Activated CD4-positive, alpha-beta T cell treated with anti-CD3 and anti-CD28 coated beads for 36 hours (primary cell): ENCODE measurements at regions not wholly inside any gene's neighbourhood (a gene's known extent, or its start where the extent isn't known, plus 50 kb on each side); places are given as distances from the start of the nearest gene placed in this dataset.
"Not testable (repeated sequence)": the region's sequence is repeated elsewhere in the genome, so short reads cannot be mapped to it uniquely, and the experiment has no call there.

Source experiments
- ATAC-seq: fragments of 200-7000 bp; cut with Tn5 transposase; one replicate; pipeline ENCODE4 v1.10.0; 2021; ENCODE audit warnings: mild to moderate bottlenecking, moderate library complexity
- CTCF ChIA-PET: fragments of 350-600 bp; sonication (Branson Sonifier 250); formaldehyde crosslinking; loops from one replicate; lab custom pipeline; 2021; ENCODE audit warnings: antibody characterized with exemption; lab: Charles Lee
- POLR2A ChIA-PET: fragments of 350-600 bp; sonication (Branson Sonifier 250); formaldehyde crosslinking; loops from one replicate; lab custom pipeline; 2021; ENCODE audit warnings: antibody characterized with exemption, inconsistent platforms; lab: Charles Lee
- DNase-seq: peaks from one replicate; pipeline ENCODE4 v3.0.0-alpha.2; 2020
- H3K27ac Mint-ChIP-seq: one replicate; pipeline ENCODE4 v1.8.0; 2021; ENCODE audit warnings: mixed read lengths
- H3K27me3 Mint-ChIP-seq: one replicate; pipeline ENCODE4 v1.8.0; 2021; ENCODE audit warnings: mixed read lengths
- H3K36me3 Mint-ChIP-seq: one replicate; pipeline ENCODE4 v1.8.0; 2021; ENCODE audit warnings: low read depth, mixed read lengths
- H3K4me1 Mint-ChIP-seq: one replicate; pipeline ENCODE4 v1.8.0; 2021; ENCODE audit warnings: mixed read lengths
- H3K4me3 Mint-ChIP-seq: one replicate; pipeline ENCODE4 v1.8.0; 2021; ENCODE audit warnings: mild to moderate bottlenecking, moderate library complexity, mixed read lengths
- H3K9me3 Mint-ChIP-seq: one replicate; pipeline ENCODE4 v1.8.0; 2021; ENCODE audit warnings: low read depth, mixed read lengths
- intact Hi-C, 2 experiments: fragments of 100-400 bp; cut with DNase I in 1 of 2; cut with micrococcal nuclease in 1 of 2; formaldehyde crosslinking; loops; one replicate each; pipeline versions ENCODE4 v1.14.2 to v1.15.1; 2022 to 2024; cut with DNase I, micrococcal nuclease

DNA sequence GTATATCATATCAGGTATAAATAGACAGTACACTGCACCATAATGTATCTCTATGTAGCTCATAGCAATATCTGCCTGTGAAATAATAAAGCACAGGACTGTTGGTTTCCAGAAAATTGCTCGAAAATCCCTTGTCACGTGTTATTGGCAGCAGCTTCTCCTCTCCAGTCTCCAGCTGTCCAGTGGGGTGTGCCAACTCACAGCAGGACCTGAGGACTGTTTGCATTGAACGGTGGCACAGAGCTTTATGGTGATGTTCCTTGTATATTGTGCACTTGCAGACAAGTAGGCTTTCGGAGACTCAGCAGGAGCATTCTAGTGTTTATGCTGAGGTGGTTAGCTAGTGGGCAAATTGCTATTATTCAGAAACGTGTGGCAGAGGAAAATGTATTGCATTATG is 182.2 kb upstream of the ATP5MC3 start:
- Mint-ChIP-seq H3K9me3 (no peaks in the 10 kb centered on the region), H3K36me3 (no peaks in the 10 kb centered on the region), H3K4me3 (no peak overlapping the region), H3K27me3 (peaks cover 12% of the 10 kb centered on the region), H3K4me1 (no peaks in the 10 kb centered on the region), H3K27ac (no peak overlapping the region)
- CTCF ChIA-PET: interaction anchor here (0.6 to 2.5 kb wide), 3 partner anchors 10 to 765 kb away, joined by 3 to 9 read pairs (median 4); no protein-coding TSS in a partner anchor
- ATAC-seq (no peak), DNase-seq (no peak)
- intact Hi-C loops: no loop called here
- POLR2A ChIA-PET: no interaction called here

DNA sequence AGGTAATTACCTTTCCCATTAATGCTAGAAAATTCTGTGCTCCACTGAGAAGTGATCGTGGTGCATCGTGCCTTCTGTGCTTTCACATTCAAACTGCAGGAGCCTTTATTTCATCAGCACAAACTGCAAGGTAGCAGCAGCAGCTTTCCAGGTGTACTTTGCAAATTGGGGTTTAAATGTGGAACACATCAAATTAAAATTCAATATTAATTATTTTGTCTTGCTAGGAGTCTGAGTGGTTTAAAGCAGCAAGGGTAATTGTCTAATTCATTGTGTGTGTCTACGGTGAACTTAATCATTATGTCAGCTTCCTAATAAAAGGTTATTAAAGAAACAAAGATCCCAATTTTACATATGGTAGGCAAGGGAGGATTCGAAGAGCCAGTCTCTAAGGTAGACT is 180.8 kb upstream of the ATP5MC3 start:
- H3K27me3 Mint-ChIP-seq: peaks cover 14% of the 10 kb centered on the region
- DNase-seq (no peak), ATAC-seq (no peak)
- H3K27ac Mint-ChIP-seq: no peak overlapping the region
- H3K4me3 Mint-ChIP-seq: no peak overlapping the region
- no peaks in the 10 kb centered on the region for H3K9me3 Mint-ChIP-seq
- POLR2A ChIA-PET: no interaction called here
- intact Hi-C loops: no loop called here
- H3K4me1 Mint-ChIP-seq: no peaks in the 10 kb centered on the region
- CTCF ChIA-PET: interaction anchor here (0.5 to 2.5 kb wide), 3 partner anchors 8 to 734 kb away, joined by 3 to 9 read pairs (median 4); no protein-coding TSS in a partner anchor
- H3K36me3 Mint-ChIP-seq: no peaks in the 10 kb centered on the region

DNA sequence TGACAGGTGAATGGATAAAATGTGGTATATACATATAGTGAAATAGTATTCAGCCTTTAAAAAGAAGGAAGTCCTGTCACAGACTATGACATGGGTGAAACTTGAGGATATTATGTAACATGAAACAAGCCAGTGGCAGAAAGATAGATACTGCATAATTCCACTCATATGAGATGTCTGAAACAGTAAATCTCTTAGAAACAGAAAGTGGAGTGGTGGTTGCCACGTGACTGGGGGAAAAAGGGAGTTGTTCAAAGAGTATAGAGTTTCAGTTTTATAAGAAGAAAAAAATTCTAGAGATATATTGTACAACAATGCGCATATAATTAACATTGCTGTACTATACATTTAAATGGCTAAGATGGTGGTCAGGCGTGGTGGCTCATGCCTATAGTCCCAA is 178.2 kb upstream of the ATP5MC3 start:
- H3K27ac Mint-ChIP-seq: no peak overlapping the region
- no peaks in the 10 kb centered on the region for H3K36me3 Mint-ChIP-seq
- no peak overlapping the region for H3K4me3 Mint-ChIP-seq
- no peak for ATAC-seq
- intact Hi-C loops: no loop called here
- DNase-seq: no peak
- H3K4me1 Mint-ChIP-seq: no peaks in the 10 kb centered on the region
- ChIA-PET CTCF (no interaction called here), POLR2A (no interaction called here)
- peaks cover 8% of the 10 kb centered on the region for H3K27me3 Mint-ChIP-seq
- H3K9me3 Mint-ChIP-seq: no peaks in the 10 kb centered on the region

DNA sequence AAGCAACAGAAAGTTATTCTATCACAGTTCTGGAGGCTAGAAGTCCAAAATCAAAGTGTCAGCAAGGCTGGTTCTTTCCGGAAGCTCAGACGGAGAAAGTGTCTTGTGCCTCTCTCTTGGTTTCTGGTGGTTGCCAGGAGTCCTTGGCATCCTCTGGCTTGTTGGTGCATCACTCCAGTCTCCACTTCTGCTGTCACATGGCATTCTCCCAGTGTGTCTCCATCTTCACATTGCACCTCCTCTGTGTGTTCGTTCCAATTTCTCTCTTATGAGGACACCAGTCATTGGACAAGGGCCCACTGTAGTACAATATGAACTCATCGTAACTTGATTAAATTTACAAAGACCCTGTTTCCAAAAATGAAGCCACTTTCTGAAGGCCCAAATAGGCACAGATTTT is 175.4 kb upstream of the ATP5MC3 start:
- Mint-ChIP-seq H3K9me3 (no peaks in the 10 kb centered on the region), H3K27me3 (peaks cover 19% of the 10 kb centered on the region), H3K27ac (no peak overlapping the region), H3K4me3 (no peak overlapping the region), H3K4me1 (no peaks in the 10 kb centered on the region), H3K36me3 (no peaks in the 10 kb centered on the region)
- CTCF ChIA-PET: interaction anchor here (0.8 kb wide), 1 partner anchor 82 kb away, joined by 5 read pairs; no protein-coding TSS in a partner anchor
- POLR2A ChIA-PET: no interaction called here
- intact Hi-C loops: no loop called here
- DNase-seq (no peak), ATAC-seq (no peak)

DNA sequence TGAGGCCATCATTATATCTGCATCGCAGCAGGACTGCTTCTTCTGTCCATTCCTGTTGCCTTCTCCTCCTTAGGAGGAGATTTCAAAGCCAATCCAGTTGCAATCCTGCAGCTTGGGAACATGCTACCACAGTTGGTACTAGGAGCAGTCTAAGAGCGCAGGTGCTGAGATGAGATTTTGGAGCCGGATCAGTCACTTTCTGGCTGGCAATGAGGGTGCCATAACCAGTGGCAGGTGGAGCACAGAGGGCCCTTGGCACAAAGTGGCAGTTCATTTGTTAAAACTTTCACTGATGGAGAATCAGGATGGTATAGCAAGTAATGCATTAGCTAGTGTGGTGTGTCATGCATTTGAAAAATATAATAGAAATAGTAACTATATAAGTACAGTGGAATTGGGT is 173.7 kb upstream of the ATP5MC3 start:
- POLR2A ChIA-PET: interaction anchor here (0.5 kb wide), 1 partner anchor 674 kb away, joined by 3 read pairs; no protein-coding TSS in a partner anchor
- ATAC-seq (no peak), DNase-seq (no peak)
- H3K27me3 Mint-ChIP-seq: peaks cover 23% of the 10 kb centered on the region
- CTCF ChIA-PET: interaction anchor here (0.7 to 1.4 kb wide), 2 partner anchors 12 to 693 kb away, joined by 3 to 4 read pairs; no protein-coding TSS in a partner anchor
- H3K4me1 Mint-ChIP-seq: no peaks in the 10 kb centered on the region
- H3K36me3 Mint-ChIP-seq: no peaks in the 10 kb centered on the region
- intact Hi-C loops: no loop called here
- no peak overlapping the region for H3K27ac Mint-ChIP-seq
- H3K4me3 Mint-ChIP-seq: no peak overlapping the region
- H3K9me3 Mint-ChIP-seq: no peaks in the 10 kb centered on the region

DNA sequence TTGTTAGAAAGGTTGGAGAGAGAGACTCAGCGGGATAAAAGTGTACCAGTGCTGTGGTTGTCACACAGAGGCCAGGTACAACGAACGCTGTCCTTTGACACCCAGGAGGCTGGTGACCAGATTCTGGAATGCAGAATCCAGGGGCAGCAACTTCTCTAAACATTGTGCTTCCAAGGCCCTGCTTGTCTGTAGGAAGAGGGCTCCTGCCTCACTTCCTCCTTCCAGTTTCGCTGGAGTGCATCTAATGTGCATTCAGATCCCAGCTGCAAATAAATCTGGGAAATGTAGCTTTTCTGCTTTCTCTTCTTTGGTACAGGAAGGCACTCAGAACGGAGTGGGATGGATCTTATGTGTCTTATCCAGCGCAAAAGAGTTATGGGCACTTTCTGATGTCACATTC is 171.8 kb upstream of the ATP5MC3 start:
- Mint-ChIP-seq H3K9me3 (no peaks in the 10 kb centered on the region), H3K4me1 (no peaks in the 10 kb centered on the region), H3K36me3 (no peaks in the 10 kb centered on the region), H3K4me3 (no peak overlapping the region), H3K27ac (no peak overlapping the region), H3K27me3 (peaks cover 28% of the 10 kb centered on the region)
- POLR2A ChIA-PET: no interaction called here
- CTCF ChIA-PET: no interaction called here
- intact Hi-C loops: no loop called here
- no peak for ATAC-seq
- DNase-seq: no peak

DNA sequence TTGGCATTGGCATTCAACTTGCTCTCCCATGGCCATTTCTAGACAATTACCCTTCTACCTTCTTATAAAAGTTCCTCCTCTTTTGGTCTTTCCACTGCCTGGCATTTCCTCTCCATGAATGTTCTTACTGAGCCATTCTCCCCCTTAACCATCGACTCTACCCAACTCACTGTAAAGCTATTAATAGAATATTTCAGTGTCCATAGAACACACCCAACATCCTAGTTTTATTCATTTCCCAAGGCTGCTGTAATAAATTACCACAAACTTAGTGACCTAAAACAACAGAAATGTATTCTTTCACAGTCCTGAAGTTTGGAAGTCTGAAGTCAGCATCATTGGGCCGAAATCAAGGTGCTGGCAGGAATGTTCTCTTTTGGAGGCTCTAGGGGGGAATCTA is 170.0 kb upstream of the ATP5MC3 start:
- CTCF ChIA-PET: no interaction called here
- peaks cover 26% of the 10 kb centered on the region for H3K27me3 Mint-ChIP-seq
- H3K4me3 Mint-ChIP-seq: no peak overlapping the region
- H3K4me1 Mint-ChIP-seq: no peaks in the 10 kb centered on the region
- no peaks in the 10 kb centered on the region for H3K9me3 Mint-ChIP-seq
- POLR2A ChIA-PET: no interaction called here
- no peaks in the 10 kb centered on the region for H3K36me3 Mint-ChIP-seq
- intact Hi-C loops: no loop called here
- DNase-seq: no peak
- ATAC-seq: no peak
- no peak overlapping the region for H3K27ac Mint-ChIP-seq

DNA sequence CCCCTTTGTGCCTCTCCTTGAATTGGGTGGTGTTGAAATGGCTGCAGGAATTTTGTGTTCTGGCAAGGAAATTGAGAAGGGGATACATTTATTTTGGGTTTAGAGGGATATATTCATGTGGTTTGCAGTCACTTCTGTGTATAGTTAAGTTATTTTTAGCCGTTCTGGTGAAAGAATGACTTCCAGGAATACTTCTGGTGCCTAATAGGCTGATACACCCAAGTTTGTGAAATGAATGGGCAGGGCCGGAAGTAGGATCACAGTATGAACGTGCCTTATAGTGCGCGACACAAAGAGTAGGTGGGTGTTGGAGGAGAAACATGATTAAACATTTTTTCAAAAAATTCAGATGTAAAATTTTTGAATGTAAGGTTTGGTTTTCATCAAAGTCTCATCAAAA is 168.6 kb upstream of the ATP5MC3 start:
- no peaks in the 10 kb centered on the region for H3K4me1 Mint-ChIP-seq
- CTCF ChIA-PET: no interaction called here
- H3K27ac Mint-ChIP-seq: no peak overlapping the region
- ATAC-seq (no peak), DNase-seq (no peak)
- H3K36me3 Mint-ChIP-seq: no peaks in the 10 kb centered on the region
- H3K4me3 Mint-ChIP-seq: no peak overlapping the region
- no peaks in the 10 kb centered on the region for H3K9me3 Mint-ChIP-seq
- intact Hi-C loops: no loop called here
- peaks cover 25% of the 10 kb centered on the region for H3K27me3 Mint-ChIP-seq
- POLR2A ChIA-PET: no interaction called here

DNA sequence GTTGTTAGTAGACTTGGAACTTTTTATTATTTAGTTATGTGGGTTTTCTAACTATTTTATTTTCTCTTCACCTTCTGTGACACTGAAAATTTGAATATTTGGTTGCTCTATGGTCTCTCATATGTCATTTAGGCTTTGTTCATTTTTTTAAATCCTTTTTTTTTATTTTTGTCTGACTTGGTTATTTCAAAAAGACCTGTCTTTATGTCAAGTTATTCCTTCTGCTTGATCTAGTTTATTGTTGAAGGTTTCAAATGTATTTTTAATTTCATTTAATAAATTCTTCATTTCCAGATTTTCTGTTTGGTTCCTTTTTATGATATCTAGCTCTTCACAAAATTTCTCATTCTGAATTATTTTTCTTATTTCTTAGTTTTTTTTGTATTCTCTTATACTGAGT is 160.6 kb upstream of the ATP5MC3 start:
- Mint-ChIP-seq H3K36me3 (peaks cover 6% of the 10 kb centered on the region), H3K4me3 (no peak overlapping the region), H3K9me3 (peaks cover 18% of the 10 kb centered on the region), H3K4me1 (no peaks in the 10 kb centered on the region), H3K27ac (no peak overlapping the region), H3K27me3 (peaks cover 15% of the 10 kb centered on the region)
- ChIA-PET POLR2A (no interaction called here), CTCF (no interaction called here)
- intact Hi-C loops: no loop called here
- no peak for ATAC-seq
- no peak for DNase-seq

DNA sequence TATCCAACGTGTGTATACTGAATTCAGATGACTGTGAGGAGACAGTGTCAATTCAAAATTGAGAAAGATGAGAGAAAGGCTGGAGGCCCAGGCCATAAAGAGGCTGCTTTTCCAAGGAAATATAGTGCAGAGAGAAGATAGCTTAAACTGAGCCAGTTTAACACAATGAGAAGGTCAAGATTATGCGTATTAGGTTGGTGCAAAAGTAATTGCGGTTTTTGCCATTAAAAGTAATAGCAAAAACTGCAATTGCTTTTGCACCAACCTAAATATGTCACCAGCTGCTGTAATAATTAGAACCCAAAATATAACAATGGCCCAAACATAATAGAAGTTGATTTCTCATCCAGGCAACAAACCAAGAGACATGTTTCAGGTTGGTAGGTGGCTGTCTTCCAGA is 148.7 kb upstream of the ATP5MC3 start:
- no peaks in the 10 kb centered on the region for H3K4me1 Mint-ChIP-seq
- POLR2A ChIA-PET: no interaction called here
- CTCF ChIA-PET: interaction anchor here (0.5 to 3.3 kb wide), 2 partner anchors 79 to 340 kb away, joined by 3 to 10 read pairs; no protein-coding TSS in a partner anchor
- ATAC-seq: no peak
- H3K9me3 Mint-ChIP-seq: peaks cover 12% of the 10 kb centered on the region
- no peak for DNase-seq
- H3K36me3 Mint-ChIP-seq: peaks cover under 1% of the 10 kb centered on the region
- intact Hi-C loops: no loop called here
- H3K27me3 Mint-ChIP-seq: no peaks in the 10 kb centered on the region
- H3K27ac Mint-ChIP-seq: no peak overlapping the region
- no peak overlapping the region for H3K4me3 Mint-ChIP-seq

DNA sequence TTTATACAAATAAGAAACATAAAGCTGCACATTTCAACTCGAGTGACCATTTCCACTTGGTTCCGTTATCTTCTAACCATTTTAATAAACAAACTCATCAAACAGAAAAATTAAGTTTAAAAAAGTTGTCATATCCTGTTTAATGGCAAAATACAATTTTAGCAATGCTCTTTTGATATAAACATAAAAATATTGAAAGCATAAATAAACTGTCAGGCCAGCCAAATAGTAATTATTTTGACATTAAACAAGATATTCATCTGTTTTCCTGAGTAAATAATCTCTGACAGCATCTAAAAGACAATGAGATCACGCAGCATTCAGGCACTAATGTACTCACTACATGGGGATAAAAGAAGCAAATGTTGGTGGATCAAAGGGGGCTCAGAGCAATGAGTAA is 145.3 kb upstream of the ATP5MC3 start:
- H3K4me3 Mint-ChIP-seq: no peak overlapping the region
- H3K27ac Mint-ChIP-seq: no peak overlapping the region
- ChIA-PET CTCF (interaction anchor here (0.6 to 0.7 kb wide), 2 partner anchors 164 to 176 kb away, joined by 3 to 5 read pairs; no protein-coding TSS in a partner anchor), POLR2A (no interaction called here)
- no peaks in the 10 kb centered on the region for H3K4me1 Mint-ChIP-seq
- H3K9me3 Mint-ChIP-seq: peaks cover 14% of the 10 kb centered on the region
- peaks cover 2% of the 10 kb centered on the region for H3K36me3 Mint-ChIP-seq
- peaks cover 4% of the 10 kb centered on the region for H3K27me3 Mint-ChIP-seq
- no peak for DNase-seq
- intact Hi-C loops: loop anchor here in 1 of 2 experiments (5.0 kb wide), 1 partner anchor 124 kb away; no protein-coding TSS in a partner anchor
- no peak for ATAC-seq

DNA sequence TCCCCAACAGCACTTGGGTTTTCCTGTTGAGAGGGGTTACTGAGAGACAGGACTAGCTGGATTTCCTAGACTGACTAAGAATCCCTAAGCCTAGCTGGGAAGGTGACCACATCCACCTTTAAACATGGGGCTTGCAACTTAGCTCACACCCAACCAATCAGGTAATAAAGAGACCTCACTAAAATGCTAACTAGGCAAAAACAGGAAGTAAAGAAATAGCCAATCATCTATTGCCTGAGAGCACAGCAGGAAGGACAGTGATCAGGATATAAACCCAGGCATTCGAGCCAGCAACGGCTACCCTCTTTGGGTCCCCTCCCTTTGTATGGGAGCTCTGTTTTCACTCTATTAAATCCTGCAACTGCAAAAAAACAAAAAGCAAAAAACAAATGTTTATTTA is 144.7 kb upstream of the ATP5MC3 start:
- H3K27ac Mint-ChIP-seq, POLR2A ChIA-PET, ATAC-seq, H3K4me3 Mint-ChIP-seq, H3K27me3 Mint-ChIP-seq, DNase-seq, H3K4me1 Mint-ChIP-seq, H3K36me3 Mint-ChIP-seq: not testable (repeated sequence)
- intact Hi-C loops: loop anchor here in 1 of 2 experiments (5.0 kb wide), 1 partner anchor 124 kb away; no protein-coding TSS in a partner anchor
- peaks cover 14% of the 10 kb centered on the region for H3K9me3 Mint-ChIP-seq
- CTCF ChIA-PET: interaction anchor here (0.6 to 0.8 kb wide), 2 partner anchors 177 to 556 kb away, joined by 3 to 5 read pairs; no protein-coding TSS in a partner anchor
